Hepatocyte (in vitro differentiated cells): ENCODE measurements at regions not wholly inside any gene's neighbourhood (a gene's known extent, or its start where the extent isn't known, plus 50 kb on each side); places are given as distances from the start of the nearest gene placed in this dataset.

Source experiments
- CTCF ChIP-seq: fragments of 200-600 bp; sonication (generic); IDR thresholded peaks from 2 replicates; pipeline ENCODE4 v1.5.1; 2016; ENCODE audit warnings: antibody characterized with exemption, mild to moderate bottlenecking; ENCODE audit not compliant: poor library complexity
- EZH2 ChIP-seq: fragments of 200-600 bp; sonication (generic); IDR thresholded peaks from 2 replicates; pipeline ENCODE4 v1.6.1; 2016; ENCODE audit warnings: antibody characterized with exemption, mild to moderate bottlenecking, borderline replicate concordance
- EZH2phosphoT487 ChIP-seq: fragments of 200-600 bp; sonication (generic); IDR thresholded peaks from one replicate; pipeline ENCODE4 v1.6.1; 2018; ENCODE audit warnings: antibody characterized with exemption, mild to moderate bottlenecking, low read depth, moderate library complexity; ENCODE audit not compliant: unreplicated experiment, severe bottlenecking

- no peak for TF ChIP-seq CTCF
- no peak for TF ChIP-seq EZH2
- TF ChIP-seq EZH2phosphoT487, result no peak
These were observed 58.1 kb upstream of the TLR3 start for GRCh38 chr4:186010821-186011220.
